HG02870 (cell line): ENCODE measurements at regions not wholly inside any gene's neighbourhood (a gene's known extent, or its start where the extent isn't known, plus 50 kb on each side); places are given as distances from the start of the nearest gene placed in this dataset.

ENCODE experiments used
- ATAC-seq: cut with Tn5 transposase; IDR thresholded peaks from one replicate; pipeline ENCODE4 v1.9.1; 2021; ENCODE audit warnings: mild to moderate bottlenecking, moderate library complexity; ENCODE audit not compliant: unreplicated experiment

GRCh38 chr12:42812086-42812485, 222.5 kb upstream of the PRICKLE1 start:
- ATAC-seq, result no peak

GRCh38 chr12:42810006-42810405, 220.5 kb upstream of the PRICKLE1 start:
- ATAC-seq, result no peak

- ATAC-seq, result no peak
Observed at GRCh38 chr12:42809226-42809625, 219.7 kb upstream of the PRICKLE1 start.

GRCh38 chr12:42807766-42808165, 218.2 kb upstream of the PRICKLE1 start:
- no peak for ATAC-seq

GRCh38 chr12:42807251-42807650, 217.7 kb upstream of the PRICKLE1 start:
- ATAC-seq, result no peak

- ATAC-seq, result no peak
Observed at GRCh38 chr12:42804928-42805327, 215.4 kb upstream of the PRICKLE1 start.

- ATAC-seq, result no peak
Observed at GRCh38 chr12:42802785-42803189, 213.2 kb upstream of the PRICKLE1 start.

GRCh38 chr12:42801271-42801670, 211.7 kb upstream of the PRICKLE1 start:
- no peak for ATAC-seq

- no peak for ATAC-seq
Observed at GRCh38 chr12:42799966-42800365, 210.4 kb upstream of the PRICKLE1 start.

- ATAC-seq, result no peak
Observed at GRCh38 chr12:42798811-42799438, 209.4 kb upstream of the PRICKLE1 start.

GRCh38 chr12:42794806-42795205, 205.3 kb upstream of the PRICKLE1 start:
- ATAC-seq, result no peak

GRCh38 chr12:42793166-42793565, 203.6 kb upstream of the PRICKLE1 start:
- ATAC-seq, result no peak

GRCh38 chr12:42792265-42792664, 202.7 kb upstream of the PRICKLE1 start:
- ATAC-seq, result no peak

- no peak for ATAC-seq
Observed at GRCh38 chr12:42791399-42791798, 201.9 kb upstream of the PRICKLE1 start.

GRCh38 chr12:42790761-42791151, 201.2 kb upstream of the PRICKLE1 start:
- ATAC-seq, result no peak

- ATAC-seq, result no peak
Observed at GRCh38 chr12:42789808-42790760, 200.5 kb upstream of the PRICKLE1 start.

- ATAC-seq, result no peak
Observed at GRCh38 chr12:42786400-42787148, 197.0 kb upstream of the PRICKLE1 start.

- no peak for ATAC-seq
Observed at GRCh38 chr12:42785944-42786343, 196.4 kb upstream of the PRICKLE1 start.

GRCh38 chr12:42780671-42781070, 191.1 kb upstream of the PRICKLE1 start:
- no peak for ATAC-seq

GRCh38 chr12:42779186-42779859, 189.8 kb upstream of the PRICKLE1 start:
- no peak for ATAC-seq

GRCh38 chr12:42776396-42776795, 186.8 kb upstream of the PRICKLE1 start:
- no peak for ATAC-seq
